K562 (cell line): ENCODE measurements at regions not wholly inside any gene's neighbourhood (a gene's known extent, or its start where the extent isn't known, plus 50 kb on each side); places are given as distances from the start of the nearest gene placed in this dataset.

ENCODE experiments used
- FOXP4 ChIP-seq: sonication (generic); formaldehyde crosslinking; IDR thresholded peaks from 2 replicates; pipeline ENCODE4 v1.8.0; 2022; ENCODE audit warnings: mild to moderate bottlenecking, missing genetic modification reagents, borderline replicate concordance
- GATA2 ChIP-seq: sonication (generic); formaldehyde crosslinking; IDR thresholded peaks from 2 replicates; pipeline ENCODE4 v1.4.0; 2020; ENCODE audit warnings: mild to moderate bottlenecking, missing genetic modification reagents
- PHF8 ChIP-seq: fragments of 200-600 bp; sonication (generic); IDR thresholded peaks from 2 replicates; pipeline ENCODE4 v1.6.1; 2012; ENCODE audit warnings: mixed run types, mild to moderate bottlenecking, inconsistent platforms, low read length, moderate library complexity, borderline replicate concordance
- SMARCB1 ChIP-seq: IDR thresholded peaks from 2 replicates; pipeline ENCODE4 v1.6.1; 2011; ENCODE audit warnings: improper control_type of control experiment, low read depth; ENCODE audit not compliant: insufficient read length
- TCFL5 ChIP-seq: fragments of 250-450 bp; sonication (Bioruptor Pico); conservative IDR thresholded peaks from 2 replicates; pipeline ENCODE4 v1.6.1; 2021; ENCODE audit warnings: mild to moderate bottlenecking, moderate library complexity, matching md5 sums
- ZNF324 ChIP-seq: fragments of 250-450 bp; sonication (Bioruptor Pico); IDR thresholded peaks from 2 replicates; pipeline ENCODE4 v1.4.0; 2020; ENCODE audit warnings: mild to moderate bottlenecking
- ZNF785 ChIP-seq: fragments of 250-450 bp; sonication (Bioruptor Pico); IDR thresholded peaks from 2 replicates; pipeline ENCODE4 v1.4.0; 2020; ENCODE audit warnings: mild to moderate bottlenecking
- TF ChIP-seq, protein P1 (sequence below): fragments of 250-450 bp; sonication (Bioruptor Pico); IDR thresholded peaks from 2 replicates; pipeline ENCODE4 v1.5.1; 2021; ENCODE audit warnings: mild to moderate bottlenecking
- TF ChIP-seq, protein P2 (sequence below): fragments of 200-600 bp; sonication (generic); IDR thresholded peaks from one replicate; pipeline ENCODE4 v1.6.1; 2012; ENCODE audit warnings: mild to moderate bottlenecking, low read depth, low read length, inconsistent platforms
- TF ChIP-seq, protein P3 (sequence below): fragments of 450-650 bp; formaldehyde crosslinking; IDR thresholded peaks from 2 replicates; pipeline ENCODE4 v1.4.0; 2022; ENCODE audit warnings: missing genetic modification characterization
- TF ChIP-seq, protein P4 (sequence below), 2 experiments: fragments of 450-650 bp in 1 of 2; sonication (generic) in 1 of 2; formaldehyde crosslinking; conservative IDR thresholded peaks; 2 replicates each; pipeline versions ENCODE4 v1.4.0 to v1.8.1; 2020 to 2022; ENCODE audit warnings: mild to moderate bottlenecking in 1 of 2, missing genetic modification reagents in 1 of 2

DNA sequence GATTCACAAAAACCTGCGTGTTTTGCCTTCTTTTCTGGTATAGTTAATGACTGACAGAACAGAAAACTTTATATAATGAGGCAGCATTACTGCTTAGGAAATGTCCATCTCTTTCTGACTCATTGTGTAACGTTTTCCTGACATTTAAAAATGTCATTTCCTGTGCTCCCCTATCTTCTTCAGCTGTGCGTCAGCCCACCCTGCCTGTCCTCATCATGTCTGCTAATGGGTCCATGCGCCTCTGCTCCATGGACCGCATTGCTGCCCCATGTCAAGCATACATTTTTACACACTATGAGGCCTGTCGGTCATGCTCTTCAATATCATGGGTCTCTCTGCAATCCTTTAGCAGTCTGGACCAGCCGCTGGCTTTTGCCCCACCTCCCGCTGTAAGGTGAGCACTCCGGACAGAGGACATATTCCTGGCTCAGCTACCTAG is 234.3 kb downstream of the CDCA7 start (continued):
- TF ChIP-seq FOXP4 (CRISPR knock-in tag) (no peak), TCFL5 (CRISPR knock-in tag) (no peak), SMARCB1 (no peak), GATA2 (CRISPR knock-in tag) (no peak), PHF8 (no peak), ZNF324 (CRISPR knock-in tag) (no peak), ZNF785 (CRISPR knock-in tag) (no peak)
- TF ChIP-seq, protein P1, sequence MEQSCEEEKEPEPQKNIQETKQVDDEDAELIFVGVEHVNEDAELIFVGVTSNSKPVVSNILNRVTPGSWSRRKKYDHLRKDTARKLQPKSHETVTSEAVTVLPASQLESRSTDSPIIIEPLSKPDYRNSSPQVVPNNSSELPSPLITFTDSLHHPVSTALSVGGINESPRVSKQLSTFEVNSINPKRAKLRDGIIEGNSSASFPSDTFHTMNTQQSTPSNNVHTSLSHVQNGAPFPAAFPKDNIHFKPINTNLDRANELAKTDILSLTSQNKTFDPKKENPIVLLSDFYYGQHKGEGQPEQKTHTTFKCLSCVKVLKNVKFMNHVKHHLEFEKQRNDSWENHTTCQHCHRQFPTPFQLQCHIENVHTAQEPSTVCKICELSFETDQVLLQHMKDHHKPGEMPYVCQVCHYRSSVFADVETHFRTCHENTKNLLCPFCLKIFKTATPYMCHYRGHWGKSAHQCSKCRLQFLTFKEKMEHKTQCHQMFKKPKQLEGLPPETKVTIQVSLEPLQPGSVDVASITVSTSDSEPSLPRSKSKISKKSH (CRISPR knock-in tag) = no peak
- TF ChIP-seq, protein P2, sequence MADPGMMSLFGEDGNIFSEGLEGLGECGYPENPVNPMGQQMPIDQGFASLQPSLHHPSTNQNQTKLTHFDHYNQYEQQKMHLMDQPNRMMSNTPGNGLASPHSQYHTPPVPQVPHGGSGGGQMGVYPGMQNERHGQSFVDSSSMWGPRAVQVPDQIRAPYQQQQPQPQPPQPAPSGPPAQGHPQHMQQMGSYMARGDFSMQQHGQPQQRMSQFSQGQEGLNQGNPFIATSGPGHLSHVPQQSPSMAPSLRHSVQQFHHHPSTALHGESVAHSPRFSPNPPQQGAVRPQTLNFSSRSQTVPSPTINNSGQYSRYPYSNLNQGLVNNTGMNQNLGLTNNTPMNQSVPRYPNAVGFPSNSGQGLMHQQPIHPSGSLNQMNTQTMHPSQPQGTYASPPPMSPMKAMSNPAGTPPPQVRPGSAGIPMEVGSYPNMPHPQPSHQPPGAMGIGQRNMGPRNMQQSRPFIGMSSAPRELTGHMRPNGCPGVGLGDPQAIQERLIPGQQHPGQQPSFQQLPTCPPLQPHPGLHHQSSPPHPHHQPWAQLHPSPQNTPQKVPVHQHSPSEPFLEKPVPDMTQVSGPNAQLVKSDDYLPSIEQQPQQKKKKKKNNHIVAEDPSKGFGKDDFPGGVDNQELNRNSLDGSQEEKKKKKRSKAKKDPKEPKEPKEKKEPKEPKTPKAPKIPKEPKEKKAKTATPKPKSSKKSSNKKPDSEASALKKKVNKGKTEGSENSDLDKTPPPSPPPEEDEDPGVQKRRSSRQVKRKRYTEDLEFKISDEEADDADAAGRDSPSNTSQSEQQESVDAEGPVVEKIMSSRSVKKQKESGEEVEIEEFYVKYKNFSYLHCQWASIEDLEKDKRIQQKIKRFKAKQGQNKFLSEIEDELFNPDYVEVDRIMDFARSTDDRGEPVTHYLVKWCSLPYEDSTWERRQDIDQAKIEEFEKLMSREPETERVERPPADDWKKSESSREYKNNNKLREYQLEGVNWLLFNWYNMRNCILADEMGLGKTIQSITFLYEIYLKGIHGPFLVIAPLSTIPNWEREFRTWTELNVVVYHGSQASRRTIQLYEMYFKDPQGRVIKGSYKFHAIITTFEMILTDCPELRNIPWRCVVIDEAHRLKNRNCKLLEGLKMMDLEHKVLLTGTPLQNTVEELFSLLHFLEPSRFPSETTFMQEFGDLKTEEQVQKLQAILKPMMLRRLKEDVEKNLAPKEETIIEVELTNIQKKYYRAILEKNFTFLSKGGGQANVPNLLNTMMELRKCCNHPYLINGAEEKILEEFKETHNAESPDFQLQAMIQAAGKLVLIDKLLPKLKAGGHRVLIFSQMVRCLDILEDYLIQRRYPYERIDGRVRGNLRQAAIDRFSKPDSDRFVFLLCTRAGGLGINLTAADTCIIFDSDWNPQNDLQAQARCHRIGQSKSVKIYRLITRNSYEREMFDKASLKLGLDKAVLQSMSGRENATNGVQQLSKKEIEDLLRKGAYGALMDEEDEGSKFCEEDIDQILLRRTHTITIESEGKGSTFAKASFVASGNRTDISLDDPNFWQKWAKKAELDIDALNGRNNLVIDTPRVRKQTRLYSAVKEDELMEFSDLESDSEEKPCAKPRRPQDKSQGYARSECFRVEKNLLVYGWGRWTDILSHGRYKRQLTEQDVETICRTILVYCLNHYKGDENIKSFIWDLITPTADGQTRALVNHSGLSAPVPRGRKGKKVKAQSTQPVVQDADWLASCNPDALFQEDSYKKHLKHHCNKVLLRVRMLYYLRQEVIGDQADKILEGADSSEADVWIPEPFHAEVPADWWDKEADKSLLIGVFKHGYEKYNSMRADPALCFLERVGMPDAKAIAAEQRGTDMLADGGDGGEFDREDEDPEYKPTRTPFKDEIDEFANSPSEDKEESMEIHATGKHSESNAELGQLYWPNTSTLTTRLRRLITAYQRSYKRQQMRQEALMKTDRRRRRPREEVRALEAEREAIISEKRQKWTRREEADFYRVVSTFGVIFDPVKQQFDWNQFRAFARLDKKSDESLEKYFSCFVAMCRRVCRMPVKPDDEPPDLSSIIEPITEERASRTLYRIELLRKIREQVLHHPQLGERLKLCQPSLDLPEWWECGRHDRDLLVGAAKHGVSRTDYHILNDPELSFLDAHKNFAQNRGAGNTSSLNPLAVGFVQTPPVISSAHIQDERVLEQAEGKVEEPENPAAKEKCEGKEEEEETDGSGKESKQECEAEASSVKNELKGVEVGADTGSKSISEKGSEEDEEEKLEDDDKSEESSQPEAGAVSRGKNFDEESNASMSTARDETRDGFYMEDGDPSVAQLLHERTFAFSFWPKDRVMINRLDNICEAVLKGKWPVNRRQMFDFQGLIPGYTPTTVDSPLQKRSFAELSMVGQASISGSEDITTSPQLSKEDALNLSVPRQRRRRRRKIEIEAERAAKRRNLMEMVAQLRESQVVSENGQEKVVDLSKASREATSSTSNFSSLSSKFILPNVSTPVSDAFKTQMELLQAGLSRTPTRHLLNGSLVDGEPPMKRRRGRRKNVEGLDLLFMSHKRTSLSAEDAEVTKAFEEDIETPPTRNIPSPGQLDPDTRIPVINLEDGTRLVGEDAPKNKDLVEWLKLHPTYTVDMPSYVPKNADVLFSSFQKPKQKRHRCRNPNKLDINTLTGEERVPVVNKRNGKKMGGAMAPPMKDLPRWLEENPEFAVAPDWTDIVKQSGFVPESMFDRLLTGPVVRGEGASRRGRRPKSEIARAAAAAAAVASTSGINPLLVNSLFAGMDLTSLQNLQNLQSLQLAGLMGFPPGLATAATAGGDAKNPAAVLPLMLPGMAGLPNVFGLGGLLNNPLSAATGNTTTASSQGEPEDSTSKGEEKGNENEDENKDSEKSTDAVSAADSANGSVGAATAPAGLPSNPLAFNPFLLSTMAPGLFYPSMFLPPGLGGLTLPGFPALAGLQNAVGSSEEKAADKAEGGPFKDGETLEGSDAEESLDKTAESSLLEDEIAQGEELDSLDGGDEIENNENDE = no peak
- TF ChIP-seq, protein P3, sequence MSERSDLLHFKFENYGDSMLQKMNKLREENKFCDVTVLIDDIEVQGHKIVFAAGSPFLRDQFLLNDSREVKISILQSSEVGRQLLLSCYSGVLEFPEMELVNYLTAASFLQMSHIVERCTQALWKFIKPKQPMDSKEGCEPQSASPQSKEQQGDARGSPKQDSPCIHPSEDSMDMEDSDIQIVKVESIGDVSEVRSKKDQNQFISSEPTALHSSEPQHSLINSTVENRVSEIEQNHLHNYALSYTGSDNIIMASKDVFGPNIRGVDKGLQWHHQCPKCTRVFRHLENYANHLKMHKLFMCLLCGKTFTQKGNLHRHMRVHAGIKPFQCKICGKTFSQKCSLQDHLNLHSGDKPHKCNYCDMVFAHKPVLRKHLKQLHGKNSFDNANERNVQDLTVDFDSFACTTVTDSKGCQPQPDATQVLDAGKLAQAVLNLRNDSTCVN = no peak
- TF ChIP-seq, protein P4, sequence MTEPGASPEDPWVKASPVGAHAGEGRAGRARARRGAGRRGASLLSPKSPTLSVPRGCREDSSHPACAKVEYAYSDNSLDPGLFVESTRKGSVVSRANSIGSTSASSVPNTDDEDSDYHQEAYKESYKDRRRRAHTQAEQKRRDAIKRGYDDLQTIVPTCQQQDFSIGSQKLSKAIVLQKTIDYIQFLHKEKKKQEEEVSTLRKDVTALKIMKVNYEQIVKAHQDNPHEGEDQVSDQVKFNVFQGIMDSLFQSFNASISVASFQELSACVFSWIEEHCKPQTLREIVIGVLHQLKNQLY (CRISPR knock-in tag; conservative IDR thresholded peaks at IDR 0.05) = no peak
